GM12891 (cell line): ENCODE measurements at regions not wholly inside any gene's neighbourhood (a gene's known extent, or its start where the extent isn't known, plus 50 kb on each side); places are given as distances from the start of the nearest gene placed in this dataset.

Experiments used
- DNase-seq: peaks from one replicate; pipeline ENCODE4 v3.0.0; 2011; ENCODE audit warnings: low spot score; ENCODE audit not compliant: insufficient read length
- FAIRE-seq: peaks from 2 replicates; lab custom pipeline; 2011; peaks lifted over from hg19 to GRCh38; lab: Jason Lieb, UNC
- PAX5 ChIP-seq: IDR thresholded peaks from 2 replicates; pipeline ENCODE4 v1.6.1; 2011; ENCODE audit warnings: low read length, moderate library complexity, mild to moderate bottlenecking; ENCODE audit not compliant: insufficient read depth, severe bottlenecking
- POLR2A ChIP-seq: IDR thresholded peaks from 2 replicates; pipeline ENCODE4 v1.6.1; 2011; ENCODE audit warnings: low read depth, low read length, control low read depth
- POLR2AphosphoS5 ChIP-seq: IDR thresholded peaks from 2 replicates; pipeline ENCODE4 v1.6.1; 2011; ENCODE audit warnings: low read depth, low read length, control low read depth
- POU2F2 ChIP-seq: IDR thresholded peaks from 2 replicates; pipeline ENCODE4 v1.6.1; 2011; ENCODE audit warnings: low read depth, mild to moderate bottlenecking, control low read depth, low read length, moderate library complexity
- SPI1 ChIP-seq: IDR thresholded peaks from 2 replicates; pipeline ENCODE4 v1.6.1; 2011; ENCODE audit warnings: low read depth, low read length, control low read depth
- TAF1 ChIP-seq: IDR thresholded peaks from 2 replicates; pipeline ENCODE4 v1.6.1; 2011; ENCODE audit warnings: low read depth, low read length, control low read depth

- DNase-seq = no peak
- FAIRE-seq = no peak
- TF ChIP-seq PAX5 = no peak
- TF ChIP-seq POLR2AphosphoS5 = no peak
Measured at GRCh38 chr9:135015565-135015964, 71.9 kb upstream of the OLFM1 start.

GRCh38 chr9:135016037-135016640 lies 71.3 kb upstream of the OLFM1 start:
- DNase-seq (no peak), FAIRE-seq (no peak)
- TF ChIP-seq PAX5 (no peak), SPI1 (no peak), POLR2AphosphoS5 (no peak), POLR2A (no peak), POU2F2 (no peak), TAF1 (no peak)

- TF ChIP-seq PAX5 (no peak), TAF1 (no peak), POLR2A (no peak), SPI1 (no peak), POLR2AphosphoS5 (no peak), POU2F2 (no peak)
- DNase-seq (no peak), FAIRE-seq (no peak)
Measured at GRCh38 chr9:135016876-135017275, 70.6 kb upstream of the OLFM1 start.

- TF ChIP-seq POLR2A (no peak), PAX5 (no peak), POU2F2 (no peak), SPI1 (no peak), TAF1 (no peak), POLR2AphosphoS5 (no peak)
- FAIRE-seq (no peak), DNase-seq (no peak)
Measured at GRCh38 chr9:135017899-135018298, 69.6 kb upstream of the OLFM1 start.

- FAIRE-seq (no peak), DNase-seq (no peak)
- TF ChIP-seq SPI1 (no peak), PAX5 (no peak), POLR2AphosphoS5 (no peak), TAF1 (no peak), POU2F2 (no peak), POLR2A (no peak)
Measured at GRCh38 chr9:135018306-135018915, 69.1 kb upstream of the OLFM1 start.

GRCh38 chr9:135019224-135019623 lies 68.2 kb upstream of the OLFM1 start:
- DNase-seq (no peak), FAIRE-seq (no peak)
- TF ChIP-seq POLR2A (no peak), POU2F2 (no peak)

GRCh38 chr9:135020481-135021392 lies 66.7 kb upstream of the OLFM1 start:
- FAIRE-seq (no peak), DNase-seq (no peak)
- TF ChIP-seq PAX5 (no peak), POLR2A (no peak), SPI1 (no peak), POU2F2 (no peak), POLR2AphosphoS5 (no peak), TAF1 (no peak)

GRCh38 chr9:135021393-135021789 lies 66.1 kb upstream of the OLFM1 start:
- DNase-seq (no peak), FAIRE-seq (no peak)
- no peak for TF ChIP-seq POLR2AphosphoS5
- TF ChIP-seq PAX5 = no peak
- TF ChIP-seq TAF1 = no peak
- no peak for TF ChIP-seq SPI1
- TF ChIP-seq POLR2A = no peak
- no peak for TF ChIP-seq POU2F2

- DNase-seq = no peak
- no peak for FAIRE-seq
- TF ChIP-seq TAF1 (no peak), POU2F2 (no peak), POLR2AphosphoS5 (no peak), SPI1 (no peak), PAX5 (no peak), POLR2A (no peak)
Measured at GRCh38 chr9:135022191-135022870, 65.1 kb upstream of the OLFM1 start.
